Parathyroid adenoma (tissue), 2 donors: ENCODE measurements at regions not wholly inside any gene's neighbourhood (a gene's known extent, or its start where the extent isn't known, plus 50 kb on each side); places are given as distances from the start of the nearest gene placed in this dataset.

ENCODE experiments used
- H2AFZ ChIP-seq: fragments of 300-600 bp; sonication (generic); one replicate; pipeline ENCODE4 v1.7.0; 2017; ENCODE audit warnings: antibody characterized with exemption, mild to moderate bottlenecking
- H3K27ac ChIP-seq: fragments of 300-600 bp; sonication (generic); one replicate; pipeline ENCODE4 v1.7.0; 2017
- H3K27me3 ChIP-seq: fragments of 300-600 bp; sonication (generic); one replicate; pipeline ENCODE4 v1.7.0; 2017; ENCODE audit warnings: low read length; ENCODE audit not compliant: control insufficient read depth, insufficient read depth
- H3K36me3 ChIP-seq: fragments of 300-600 bp; sonication (generic); one replicate; pipeline ENCODE4 v1.7.0; 2017; ENCODE audit warnings: low read length; ENCODE audit not compliant: control insufficient read depth, insufficient read depth
- H3K4me1 ChIP-seq: fragments of 300-600 bp; sonication (generic); one replicate; pipeline ENCODE4 v1.7.0; 2017; ENCODE audit warnings: control low read depth
- H3K4me2 ChIP-seq: fragments of 300-600 bp; sonication (generic); one replicate; pipeline ENCODE4 v1.7.0; 2017; ENCODE audit warnings: low read length
- H3K4me3 ChIP-seq: fragments of 300-600 bp; sonication (generic); one replicate; pipeline ENCODE4 v1.7.0; 2017; ENCODE audit warnings: low read depth, low read length
- H3K79me2 ChIP-seq: fragments of 300-600 bp; sonication (generic); one replicate; pipeline ENCODE4 v1.7.0; 2017; ENCODE audit warnings: control low read depth
- H3K9ac ChIP-seq: fragments of 300-600 bp; sonication (generic); one replicate; pipeline ENCODE4 v1.7.0; 2017; ENCODE audit warnings: mild to moderate bottlenecking
- H3K9me3 ChIP-seq: fragments of 300-600 bp; sonication (generic); one replicate; pipeline ENCODE4 v1.7.0; 2017; ENCODE audit warnings: low read length; ENCODE audit not compliant: control insufficient read depth
- TF ChIP-seq, protein P1 (sequence below): fragments of 300-600 bp; sonication (generic); IDR thresholded peaks from one replicate; pipeline ENCODE4 v1.7.0; 2017; ENCODE audit warnings: antibody characterized with exemption, mild to moderate bottlenecking
- donor health status: primary hyperparathyroidism.

DNA sequence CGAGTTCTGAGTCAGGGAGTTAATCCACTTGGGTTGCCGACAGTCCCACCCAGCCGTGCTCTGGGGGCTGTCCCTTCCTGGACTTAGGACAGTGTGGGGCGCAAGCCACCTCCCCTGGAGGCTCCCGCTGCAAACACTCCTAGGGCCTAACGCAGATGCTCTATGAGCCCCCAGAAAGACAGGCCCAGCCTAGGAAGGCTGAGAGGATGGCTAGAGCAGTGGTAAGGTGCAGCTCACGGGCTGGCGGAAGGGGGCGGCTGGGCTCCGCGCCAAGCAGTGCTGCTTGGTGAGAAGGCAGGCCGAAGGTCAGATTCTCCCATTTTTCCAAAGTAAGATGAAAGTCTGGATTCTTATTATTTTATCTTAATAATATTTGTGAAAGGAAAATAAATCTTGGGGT, 84.6 kb upstream of the ALDH1L1 start:
- peaks cover 5% of the 10 kb centered on the region for H3K4me1 ChIP-seq
- H3K4me2 ChIP-seq, result no peak overlapping the region
- no peak overlapping the region for H3K9ac ChIP-seq
- H3K27me3 ChIP-seq, result no peaks in the 10 kb centered on the region
- H3K36me3 ChIP-seq, result no peaks in the 10 kb centered on the region
- TF ChIP-seq, protein P1, sequence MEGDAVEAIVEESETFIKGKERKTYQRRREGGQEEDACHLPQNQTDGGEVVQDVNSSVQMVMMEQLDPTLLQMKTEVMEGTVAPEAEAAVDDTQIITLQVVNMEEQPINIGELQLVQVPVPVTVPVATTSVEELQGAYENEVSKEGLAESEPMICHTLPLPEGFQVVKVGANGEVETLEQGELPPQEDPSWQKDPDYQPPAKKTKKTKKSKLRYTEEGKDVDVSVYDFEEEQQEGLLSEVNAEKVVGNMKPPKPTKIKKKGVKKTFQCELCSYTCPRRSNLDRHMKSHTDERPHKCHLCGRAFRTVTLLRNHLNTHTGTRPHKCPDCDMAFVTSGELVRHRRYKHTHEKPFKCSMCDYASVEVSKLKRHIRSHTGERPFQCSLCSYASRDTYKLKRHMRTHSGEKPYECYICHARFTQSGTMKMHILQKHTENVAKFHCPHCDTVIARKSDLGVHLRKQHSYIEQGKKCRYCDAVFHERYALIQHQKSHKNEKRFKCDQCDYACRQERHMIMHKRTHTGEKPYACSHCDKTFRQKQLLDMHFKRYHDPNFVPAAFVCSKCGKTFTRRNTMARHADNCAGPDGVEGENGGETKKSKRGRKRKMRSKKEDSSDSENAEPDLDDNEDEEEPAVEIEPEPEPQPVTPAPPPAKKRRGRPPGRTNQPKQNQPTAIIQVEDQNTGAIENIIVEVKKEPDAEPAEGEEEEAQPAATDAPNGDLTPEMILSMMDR, result no peak
- H3K9me3 ChIP-seq, result no peaks in the 10 kb centered on the region
- H3K79me2 ChIP-seq, result no peaks in the 10 kb centered on the region
- H2AFZ ChIP-seq, result no peak overlapping the region
- no peak overlapping the region for H3K4me3 ChIP-seq
- H3K27ac ChIP-seq, result no peak overlapping the region

GRCh38 chr3:126264381-126264780, 84.0 kb upstream of the ALDH1L1 start:
- Histone ChIP-seq H2AFZ (no peak overlapping the region), H3K79me2 (no peaks in the 10 kb centered on the region), H3K4me1 (peaks cover 5% of the 10 kb centered on the region), H3K4me2 (no peak overlapping the region), H3K9me3 (no peaks in the 10 kb centered on the region), H3K27ac (no peak overlapping the region), H3K27me3 (no peaks in the 10 kb centered on the region), H3K9ac (no peak overlapping the region), H3K36me3 (no peaks in the 10 kb centered on the region), H3K4me3 (no peak overlapping the region)
- TF ChIP-seq, protein P1, result no peak

DNA sequence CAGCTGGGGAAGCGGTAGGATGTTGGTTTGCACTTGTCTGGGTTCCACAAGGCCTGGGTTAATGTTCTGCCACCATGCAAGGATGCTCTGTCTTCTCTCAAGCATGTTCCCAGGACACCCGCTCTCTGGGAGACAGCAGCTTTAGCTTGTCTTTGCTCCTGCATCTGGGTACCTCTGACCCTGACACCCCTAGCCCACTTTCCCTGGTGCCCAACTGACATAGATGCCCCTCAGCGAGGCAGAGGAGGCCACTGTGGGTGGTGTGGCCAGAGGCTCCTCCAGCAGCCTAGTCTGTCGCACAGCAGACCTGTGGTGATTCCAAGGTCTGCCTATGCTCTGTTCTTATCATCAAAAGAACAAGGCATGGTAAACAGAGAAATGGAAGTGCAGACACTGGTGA, 83.6 kb upstream of the ALDH1L1 start:
- no peak overlapping the region for H2AFZ ChIP-seq
- H3K4me1 ChIP-seq, result peaks cover 5% of the 10 kb centered on the region
- no peak overlapping the region for H3K27ac ChIP-seq
- H3K9me3 ChIP-seq, result no peaks in the 10 kb centered on the region
- H3K27me3 ChIP-seq, result no peaks in the 10 kb centered on the region
- no peak overlapping the region for H3K9ac ChIP-seq
- no peak overlapping the region for H3K4me3 ChIP-seq
- TF ChIP-seq, protein P1, result no peak
- no peaks in the 10 kb centered on the region for H3K79me2 ChIP-seq
- no peak overlapping the region for H3K4me2 ChIP-seq
- H3K36me3 ChIP-seq, result no peaks in the 10 kb centered on the region

DNA sequence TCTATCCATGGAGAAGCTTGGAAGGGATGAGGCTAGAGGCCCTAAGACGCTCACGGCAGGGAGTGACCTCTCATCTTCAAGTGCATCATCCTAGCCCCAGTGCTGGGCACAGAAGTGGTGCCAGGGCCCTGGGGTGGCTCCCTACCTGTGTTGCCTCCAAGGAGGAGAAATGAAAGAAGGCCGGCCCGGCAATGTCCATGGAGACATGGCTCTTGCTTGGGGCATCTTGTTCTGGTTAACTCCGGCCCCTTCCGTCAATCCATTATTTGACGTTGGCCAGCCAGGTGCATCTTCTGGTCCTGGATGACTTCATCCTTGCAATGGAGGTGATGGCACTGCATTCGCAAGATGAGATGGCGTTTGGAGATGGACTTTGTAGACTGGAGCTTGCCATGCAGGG, 83.2 kb upstream of the ALDH1L1 start:
- no peaks in the 10 kb centered on the region for H3K36me3 ChIP-seq
- no peak overlapping the region for H3K4me3 ChIP-seq
- no peaks in the 10 kb centered on the region for H3K9me3 ChIP-seq
- H3K27ac ChIP-seq, result no peak overlapping the region
- no peaks in the 10 kb centered on the region for H3K27me3 ChIP-seq
- no peak overlapping the region for H2AFZ ChIP-seq
- H3K4me1 ChIP-seq, result peaks cover 5% of the 10 kb centered on the region
- H3K4me2 ChIP-seq, result no peak overlapping the region
- H3K79me2 ChIP-seq, result no peaks in the 10 kb centered on the region
- H3K9ac ChIP-seq, result no peak overlapping the region
- TF ChIP-seq, protein P1, result no peak

DNA sequence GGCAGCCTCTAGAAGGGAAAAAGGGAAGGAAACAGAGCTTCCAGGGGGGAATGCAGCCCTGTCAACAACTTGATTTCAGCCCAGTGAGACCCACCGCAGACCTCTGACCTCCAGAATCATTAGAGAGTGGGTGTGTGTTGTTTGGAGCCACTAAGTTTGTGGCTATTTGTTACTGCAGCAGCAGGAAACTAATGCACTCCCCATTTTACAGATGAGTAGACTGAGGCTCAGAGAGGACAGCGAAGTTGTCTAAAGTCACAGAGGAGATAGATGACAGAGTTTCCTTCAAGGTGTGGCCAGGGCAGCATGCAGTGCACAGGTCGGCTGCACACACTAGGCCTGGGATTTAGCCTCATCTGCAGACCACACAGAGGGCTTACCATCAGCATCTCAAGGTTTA, 81.8 kb upstream of the ALDH1L1 start:
- Histone ChIP-seq H2AFZ (no peak overlapping the region), H3K79me2 (no peaks in the 10 kb centered on the region), H3K9ac (no peak overlapping the region), H3K4me1 (peaks cover 4% of the 10 kb centered on the region), H3K36me3 (no peaks in the 10 kb centered on the region), H3K27me3 (no peaks in the 10 kb centered on the region), H3K9me3 (no peaks in the 10 kb centered on the region), H3K4me3 (no peak overlapping the region), H3K4me2 (no peak overlapping the region), H3K27ac (no peak overlapping the region)
- TF ChIP-seq, protein P1, result no peak
